ENCODE measurements at regions not wholly inside any gene's neighbourhood (a gene's known extent, or its start where the extent isn't known, plus 50 kb on each side); places are given as distances from the start of the nearest gene placed in this dataset.

GRCh38 chr10:65528986-65529385 lies 1396.8 kb upstream of the LRRTM3 start:
- TF ChIP-seq CTCF (IDR thresholded peaks at IDR 0.05; ENCODE audit: poor library complexity) (no peak), EZH2 (IDR thresholded peaks at IDR 0.05; ENCODE audit: borderline replicate concordance) (no peak)

Measured in hepatocyte (in vitro differentiated cells).